GM23338 (cell line): ENCODE measurements at regions not wholly inside any gene's neighbourhood (a gene's known extent, or its start where the extent isn't known, plus 50 kb on each side); places are given as distances from the start of the nearest gene placed in this dataset.

Source experiments
- ATAC-seq: fragments of 200-7000 bp; cut with Tn5 transposase; 3 replicates; pipeline ENCODE4 v1.9.1; 2020
- DNase-seq: peaks from one replicate; pipeline ENCODE4 v3.0.0-alpha.2; 2015; ENCODE audit warnings: low spot score
- H2AFZ ChIP-seq: fragments of 200-600 bp; sonication (generic); 2 replicates; pipeline ENCODE4 v1.8.0; 2016; ENCODE audit warnings: antibody characterized with exemption, mild to moderate bottlenecking, moderate library complexity
- H3F3A ChIP-seq: fragments of 200-600 bp; sonication (generic); replicated peaks from 2 replicates; pipeline ENCODE4 v1.8.0; 2017; ENCODE audit warnings: antibody characterized with exemption, mixed run types, low read depth
- H3K27ac ChIP-seq: fragments of 200-600 bp; sonication (generic); 2 replicates; pipeline ENCODE4 v1.6.1; 2016; ENCODE audit warnings: low read depth
- H3K27me3 ChIP-seq: fragments of 200-600 bp; sonication (generic); 2 replicates; pipeline ENCODE4 v1.8.0; 2016; ENCODE audit warnings: mild to moderate bottlenecking, mixed run types, moderate library complexity; ENCODE audit not compliant: insufficient read depth
- H3K36me3 ChIP-seq: fragments of 200-600 bp; sonication (generic); 2 replicates; pipeline ENCODE4 v1.8.0; 2016; ENCODE audit warnings: mild to moderate bottlenecking; ENCODE audit not compliant: insufficient read depth
- H3K4me1 ChIP-seq: fragments of 200-600 bp; sonication (generic); 2 replicates; pipeline ENCODE4 v1.8.0; 2016; ENCODE audit warnings: mild to moderate bottlenecking, moderate library complexity; ENCODE audit not compliant: insufficient read depth
- H3K4me2 ChIP-seq: fragments of 200-600 bp; sonication (generic); 2 replicates; pipeline ENCODE4 v1.7.1; 2017; ENCODE audit warnings: mixed run types
- H3K4me3 ChIP-seq: fragments of 200-600 bp; sonication (generic); 2 replicates; pipeline ENCODE4 v1.6.1; 2016; ENCODE audit warnings: mixed run types
- H3K79me2 ChIP-seq: fragments of 200-600 bp; sonication (generic); replicated peaks from 2 replicates; pipeline ENCODE4 v1.8.0; 2017; ENCODE audit warnings: mild to moderate bottlenecking; ENCODE audit not compliant: insufficient read depth
- H3K9me2 ChIP-seq: fragments of 200-600 bp; sonication (generic); 2 replicates; pipeline ENCODE4 v1.8.0; 2017; ENCODE audit not compliant: insufficient read depth
- H4K20me1 ChIP-seq: fragments of 200-600 bp; sonication (generic); replicated peaks from 2 replicates; pipeline ENCODE4 v1.8.0; 2017; ENCODE audit warnings: mild to moderate bottlenecking; ENCODE audit not compliant: insufficient read depth
- H3K27ac Mint-ChIP-seq: 2 replicates; pipeline ENCODE4 v1.8.0; 2020; ENCODE audit warnings: inconsistent platforms, mild to moderate bottlenecking, moderate library complexity, mixed read lengths
- H3K27me3 Mint-ChIP-seq: 3 replicates; pipeline ENCODE4 v1.8.0; 2022; ENCODE audit warnings: low read depth, mild to moderate bottlenecking, moderate library complexity, mixed read lengths, inconsistent platforms; ENCODE audit not compliant: insufficient read depth, poor library complexity
- H3K36me3 Mint-ChIP-seq: 3 replicates; pipeline ENCODE4 v1.8.0; 2021; ENCODE audit warnings: low read depth, mild to moderate bottlenecking, inconsistent platforms, moderate library complexity, mixed read lengths
- H3K4me1 Mint-ChIP-seq: 3 replicates; pipeline ENCODE4 v1.8.0; 2020; ENCODE audit warnings: mild to moderate bottlenecking, inconsistent platforms, mixed read lengths
- H3K4me3 Mint-ChIP-seq: 3 replicates; pipeline ENCODE4 v1.8.0; 2021; ENCODE audit warnings: moderate library complexity, mild to moderate bottlenecking, inconsistent platforms, mixed read lengths
- H3K9me3 Mint-ChIP-seq: 3 replicates; pipeline ENCODE4 v1.8.0; 2020; ENCODE audit warnings: moderate library complexity, mild to moderate bottlenecking, inconsistent platforms, mixed read lengths
- CREB1 ChIP-seq: fragments of 250-450 bp; sonication (Bioruptor Pico); IDR thresholded peaks from 2 replicates; pipeline ENCODE4 v1.5.0; 2020; ENCODE audit warnings: low read depth, mild to moderate bottlenecking, moderate library complexity
- CTCF ChIP-seq, 2 experiments: fragments of 200-600 bp in 1 of 2; sonication (generic) in 1 of 2; conservative IDR thresholded peaks; 2 replicates each; pipeline versions ENCODE4 v1.5.1 to v1.6.1; 2016 to 2017; ENCODE audit warnings: antibody characterized with exemption in 2 of 2, low read depth in 2 of 2, mild to moderate bottlenecking in 2 of 2, moderate library complexity in 1 of 2
- ETS1 ChIP-seq: IDR thresholded peaks from 2 replicates; pipeline ENCODE4 v1.6.1; 2016; ENCODE audit warnings: antibody characterized with exemption
- EZH2 ChIP-seq: fragments of 200-600 bp; sonication (generic); IDR thresholded peaks from one replicate; pipeline ENCODE4 v1.8.0; 2017; ENCODE audit warnings: antibody characterized with exemption, mild to moderate bottlenecking, low read depth; ENCODE audit not compliant: unreplicated experiment
- EZH2phosphoT487 ChIP-seq: fragments of 200-600 bp; sonication (generic); IDR thresholded peaks from one replicate; pipeline ENCODE4 v1.8.1; 2018; ENCODE audit warnings: antibody characterized with exemption; ENCODE audit not compliant: unreplicated experiment
- JUNB ChIP-seq: IDR thresholded peaks from one replicate; pipeline ENCODE4 v1.6.1; 2016; ENCODE audit warnings: antibody characterized with exemption; ENCODE audit not compliant: unreplicated experiment
- NANOG ChIP-seq: IDR thresholded peaks from 2 replicates; pipeline ENCODE4 v1.6.1; 2016; ENCODE audit warnings: antibody characterized with exemption, borderline replicate concordance
- POLR2AphosphoS5 ChIP-seq: IDR thresholded peaks from 2 replicates; pipeline ENCODE4 v1.6.1; 2016; ENCODE audit warnings: antibody characterized with exemption, low read depth
- REST ChIP-seq: IDR thresholded peaks from one replicate; pipeline ENCODE4 v1.6.1; 2018; ENCODE audit warnings: antibody characterized with exemption; ENCODE audit not compliant: unreplicated experiment
- STAT1 ChIP-seq: IDR thresholded peaks from one replicate; pipeline ENCODE4 v1.6.1; 2016; ENCODE audit warnings: antibody characterized with exemption; ENCODE audit not compliant: unreplicated experiment
- ZNF114 ChIP-seq: fragments of 250-450 bp; sonication (Bioruptor Pico); IDR thresholded peaks from 2 replicates; pipeline ENCODE4 v1.5.0; 2020; ENCODE audit warnings: mild to moderate bottlenecking, moderate library complexity
- ZNF331 ChIP-seq: fragments of 250-450 bp; sonication (Bioruptor Pico); IDR thresholded peaks from 2 replicates; pipeline ENCODE4 v1.5.0; 2020; ENCODE audit warnings: low read depth, mild to moderate bottlenecking, moderate library complexity
- ZNF462 ChIP-seq: fragments of 250-450 bp; sonication (Bioruptor Pico); IDR thresholded peaks from 2 replicates; pipeline ENCODE4 v1.5.0; 2020; ENCODE audit warnings: mild to moderate bottlenecking, moderate library complexity

GRCh38 chr5:99243111-99243510 lies 314.3 kb upstream of the CHD1 start:
- Mint-ChIP-seq H3K36me3 (no peaks in the 10 kb centered on the region), H3K4me3 (no peak overlapping the region), H3K9me3 (no peaks in the 10 kb centered on the region), H3K27ac (no peak overlapping the region), H3K4me1 (peaks cover 3% of the 10 kb centered on the region; the same call in 2 of the 3 replicates), H3K27me3 (peaks cover 1% of the 10 kb centered on the region)
- ATAC-seq (no peak), DNase-seq (no peak)
- Histone ChIP-seq H3K79me2 (no peaks in the 10 kb centered on the region), H3F3A (no peaks in the 10 kb centered on the region), H3K36me3 (no peaks in the 10 kb centered on the region), H4K20me1 (no peaks in the 10 kb centered on the region), H3K4me1 (no peaks in the 10 kb centered on the region), H3K9me2 (no peaks in the 10 kb centered on the region), H3K27me3 (no peaks in the 10 kb centered on the region), H3K4me2 (no peak overlapping the region), H2AFZ (no peak overlapping the region), H3K4me3 (no peak overlapping the region), H3K27ac (no peak overlapping the region)
- no peak for TF ChIP-seq EZH2phosphoT487
- no peak for TF ChIP-seq ZNF331 (CRISPR knock-in tag)
- no peak for TF ChIP-seq JUNB
- TF ChIP-seq ETS1: no peak
- no peak for TF ChIP-seq EZH2
- TF ChIP-seq ZNF462 (CRISPR knock-in tag): no peak
- TF ChIP-seq REST: no peak
- TF ChIP-seq STAT1: no peak
- no peak for TF ChIP-seq CREB1
- TF ChIP-seq NANOG: no peak
- no peak for TF ChIP-seq POLR2AphosphoS5
- TF ChIP-seq ZNF114 (CRISPR knock-in tag): no peak
- TF ChIP-seq CTCF (conservative IDR thresholded peaks at IDR 0.05; ENCODE audit: low read depth in 2 of 2): no peak
